Upper lobe of right lung (tissue), 1 donor: ENCODE measurements at regions not wholly inside any gene's neighbourhood (a gene's known extent, or its start where the extent isn't known, plus 50 kb on each side); places are given as distances from the start of the nearest gene placed in this dataset.
A peak's percentile ranks its signal among the peaks of the same experiment; 100 is the strongest.

Experiments used
- ATAC-seq: fragments of 200-7000 bp; cut with Tn5 transposase; one replicate; pipeline ENCODE4 v1.9.1; 2020; ENCODE audit warnings: mild to moderate bottlenecking, moderate library complexity
- DNase-seq: peaks from one replicate; pipeline ENCODE4 v3.0.0-alpha.2; 2020
- H3K27ac ChIP-seq: fragments of 200-600 bp; one replicate; pipeline ENCODE4 v1.8.0; 2022
- H3K27me3 ChIP-seq: fragments of 200-600 bp; one replicate; pipeline ENCODE4 v1.8.0; 2022; ENCODE audit warnings: mild to moderate bottlenecking
- H3K36me3 ChIP-seq: fragments of 200-600 bp; one replicate; pipeline ENCODE4 v1.8.0; 2022
- H3K4me1 ChIP-seq: fragments of 200-600 bp; one replicate; pipeline ENCODE4 v1.8.0; 2022
- H3K4me3 ChIP-seq: fragments of 200-600 bp; one replicate; pipeline ENCODE4 v1.8.0; 2022; ENCODE audit warnings: mild to moderate bottlenecking
- H3K9me3 ChIP-seq: fragments of 200-600 bp; one replicate; pipeline ENCODE4 v1.8.0; 2022
- intact Hi-C: fragments of 100-400 bp; cut with DNase I; formaldehyde crosslinking; loops from one replicate; pipeline ENCODE4 v1.11.0; 2022
- TF ChIP-seq, protein P1 (sequence below): fragments of 200-600 bp; IDR thresholded peaks from one replicate; pipeline ENCODE4 v1.8.0; 2022; ENCODE audit warnings: antibody characterized with exemption
- donor health status: DM: no; HTN: yes; CAD: no; lungs with severe emphysema.

DNA sequence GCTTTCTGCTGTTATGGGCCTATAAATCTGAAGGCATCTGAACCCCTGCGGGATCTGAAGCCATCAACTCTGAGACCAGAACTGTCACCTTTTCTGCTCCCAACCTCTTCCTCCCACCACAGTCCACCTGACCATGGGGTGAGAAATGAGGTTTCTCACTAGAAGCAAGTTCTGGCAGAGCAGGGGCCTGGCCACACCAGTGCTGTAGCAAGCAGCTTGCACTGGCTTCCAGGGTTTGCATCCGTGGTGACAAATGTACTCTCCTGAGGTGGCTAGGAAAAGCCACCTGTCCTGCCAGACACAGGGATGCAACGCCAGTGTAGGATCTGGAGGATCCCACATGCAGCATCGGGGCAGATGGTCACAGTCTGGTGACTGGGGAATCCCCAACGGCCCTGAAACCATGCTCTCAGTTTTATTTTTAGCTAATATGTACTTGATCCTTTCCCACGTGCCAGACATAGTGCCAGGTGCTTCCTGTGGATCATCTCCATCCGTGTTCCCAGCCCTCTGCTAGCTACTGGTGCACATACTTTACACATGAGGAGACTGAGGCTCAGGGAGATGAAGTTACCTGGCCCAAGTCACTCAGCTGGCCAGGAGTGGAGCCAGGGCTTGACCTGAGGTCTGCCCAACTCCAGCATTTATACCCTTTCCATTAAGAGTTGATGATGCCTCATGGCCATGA is 122.1 kb upstream of the SPACA1 start:
- no peak for ATAC-seq
- H3K27me3 ChIP-seq = no peaks in the 10 kb centered on the region
- no peak overlapping the region for H3K27ac ChIP-seq
- no peak overlapping the region for H3K4me3 ChIP-seq
- DNase-seq = no peak
- intact Hi-C loops = no loop called here
- TF ChIP-seq, protein P1, sequence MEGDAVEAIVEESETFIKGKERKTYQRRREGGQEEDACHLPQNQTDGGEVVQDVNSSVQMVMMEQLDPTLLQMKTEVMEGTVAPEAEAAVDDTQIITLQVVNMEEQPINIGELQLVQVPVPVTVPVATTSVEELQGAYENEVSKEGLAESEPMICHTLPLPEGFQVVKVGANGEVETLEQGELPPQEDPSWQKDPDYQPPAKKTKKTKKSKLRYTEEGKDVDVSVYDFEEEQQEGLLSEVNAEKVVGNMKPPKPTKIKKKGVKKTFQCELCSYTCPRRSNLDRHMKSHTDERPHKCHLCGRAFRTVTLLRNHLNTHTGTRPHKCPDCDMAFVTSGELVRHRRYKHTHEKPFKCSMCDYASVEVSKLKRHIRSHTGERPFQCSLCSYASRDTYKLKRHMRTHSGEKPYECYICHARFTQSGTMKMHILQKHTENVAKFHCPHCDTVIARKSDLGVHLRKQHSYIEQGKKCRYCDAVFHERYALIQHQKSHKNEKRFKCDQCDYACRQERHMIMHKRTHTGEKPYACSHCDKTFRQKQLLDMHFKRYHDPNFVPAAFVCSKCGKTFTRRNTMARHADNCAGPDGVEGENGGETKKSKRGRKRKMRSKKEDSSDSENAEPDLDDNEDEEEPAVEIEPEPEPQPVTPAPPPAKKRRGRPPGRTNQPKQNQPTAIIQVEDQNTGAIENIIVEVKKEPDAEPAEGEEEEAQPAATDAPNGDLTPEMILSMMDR = no peak
- no peaks in the 10 kb centered on the region for H3K36me3 ChIP-seq
- H3K4me1 ChIP-seq = no peaks in the 10 kb centered on the region
- H3K9me3 ChIP-seq = no peaks in the 10 kb centered on the region

DNA sequence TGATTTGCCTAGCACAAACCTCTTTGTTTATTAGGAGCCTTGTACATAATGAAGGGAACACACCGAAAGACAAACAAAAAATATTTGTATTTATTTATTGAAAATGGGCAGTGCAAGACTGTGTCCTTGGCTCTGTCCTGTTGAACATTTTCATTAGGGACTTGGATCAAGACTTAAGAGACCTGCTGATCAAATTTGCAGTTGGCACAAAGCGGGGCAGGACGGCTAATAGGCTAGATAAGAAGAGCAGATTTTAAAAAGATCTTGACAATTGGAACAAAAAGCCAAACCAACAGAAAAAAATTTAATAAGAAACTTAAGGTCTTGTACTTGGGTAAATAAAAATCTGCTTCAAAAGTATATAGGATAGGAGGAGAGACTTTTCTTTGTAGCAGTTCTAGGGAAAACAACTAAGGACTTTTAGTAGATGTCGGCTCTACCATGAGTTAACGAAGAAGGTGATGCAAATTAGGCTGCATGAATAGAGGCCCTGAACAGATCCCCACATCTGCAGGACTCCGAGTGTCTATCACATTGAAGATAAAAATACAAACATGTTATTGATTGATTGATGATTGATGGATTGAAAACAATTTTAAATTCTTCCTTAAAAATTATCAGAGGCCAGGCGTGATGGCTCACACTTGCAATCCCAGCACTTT is 124.1 kb upstream of the SPACA1 start:
- no peak overlapping the region for H3K4me3 ChIP-seq
- TF ChIP-seq, protein P1 = no peak
- no peak overlapping the region for H3K27ac ChIP-seq
- no peaks in the 10 kb centered on the region for H3K9me3 ChIP-seq
- intact Hi-C loops = no loop called here
- DNase-seq (no peak), ATAC-seq (no peak)
- H3K36me3 ChIP-seq = no peaks in the 10 kb centered on the region
- no peaks in the 10 kb centered on the region for H3K4me1 ChIP-seq
- no peaks in the 10 kb centered on the region for H3K27me3 ChIP-seq

DNA sequence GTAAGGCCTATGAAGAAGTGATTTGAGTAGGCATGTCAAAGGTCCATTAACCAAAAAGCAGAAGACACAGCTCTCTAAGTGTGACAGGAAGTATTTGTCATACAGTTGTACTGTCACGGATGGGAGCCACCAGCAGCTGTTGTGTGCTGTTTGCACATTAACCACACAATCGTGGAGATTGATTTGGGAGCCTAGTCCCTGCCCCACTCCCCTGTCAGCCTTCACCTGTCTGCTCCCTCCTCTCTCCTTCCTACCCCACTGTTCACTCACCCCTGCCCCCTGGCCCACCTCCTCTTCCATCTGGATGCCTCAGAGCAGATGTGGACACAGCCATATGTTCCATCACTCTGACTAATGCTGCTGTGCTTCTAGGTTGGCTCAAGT is 124.7 kb upstream of the SPACA1 start:
- H3K4me3 ChIP-seq = no peak overlapping the region
- no peaks in the 10 kb centered on the region for H3K4me1 ChIP-seq
- TF ChIP-seq, protein P1 = no peak
- H3K27me3 ChIP-seq = no peaks in the 10 kb centered on the region
- intact Hi-C loops = no loop called here
- H3K36me3 ChIP-seq = no peaks in the 10 kb centered on the region
- ATAC-seq (peak; percentile 72), DNase-seq (no peak)
- H3K27ac ChIP-seq = no peak overlapping the region
- no peaks in the 10 kb centered on the region for H3K9me3 ChIP-seq

DNA sequence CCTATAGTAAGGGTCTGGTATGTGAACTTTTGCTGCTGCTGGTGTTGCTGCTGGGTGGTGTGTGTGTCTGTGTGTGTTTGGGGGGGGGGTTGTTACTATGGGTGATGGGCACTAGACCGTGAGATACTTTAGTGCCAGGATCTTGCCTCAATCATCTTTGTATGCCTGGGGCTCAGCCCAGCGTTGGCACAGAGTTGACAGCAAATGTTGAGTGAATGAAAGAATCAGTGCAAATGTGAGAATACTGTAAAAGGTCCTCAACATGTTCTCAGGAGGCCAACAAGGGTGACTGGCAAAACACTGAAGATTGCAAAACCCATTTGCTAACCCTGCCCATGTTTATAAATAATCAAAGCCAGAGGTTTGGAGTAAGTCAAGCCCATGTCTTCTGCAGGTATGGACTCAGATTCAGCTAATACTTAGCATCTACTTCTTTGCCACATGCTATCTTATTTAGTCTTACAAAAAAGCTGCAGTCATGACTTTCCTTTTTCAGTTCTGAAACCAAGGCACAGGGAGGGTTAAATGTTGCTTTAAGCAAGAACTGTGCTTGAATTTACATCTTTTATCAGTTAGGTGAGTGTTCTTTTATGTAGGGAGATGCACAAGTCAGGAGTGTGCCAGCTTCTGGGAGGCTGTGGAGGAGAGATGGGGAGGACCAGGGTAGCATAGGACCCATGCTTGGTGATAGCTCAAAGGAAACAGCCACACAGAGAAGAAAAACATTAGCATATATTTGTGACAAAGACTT is 125.3 kb upstream of the SPACA1 start:
- intact Hi-C loops = no loop called here
- ATAC-seq = no peak
- no peaks in the 10 kb centered on the region for H3K9me3 ChIP-seq

DNA sequence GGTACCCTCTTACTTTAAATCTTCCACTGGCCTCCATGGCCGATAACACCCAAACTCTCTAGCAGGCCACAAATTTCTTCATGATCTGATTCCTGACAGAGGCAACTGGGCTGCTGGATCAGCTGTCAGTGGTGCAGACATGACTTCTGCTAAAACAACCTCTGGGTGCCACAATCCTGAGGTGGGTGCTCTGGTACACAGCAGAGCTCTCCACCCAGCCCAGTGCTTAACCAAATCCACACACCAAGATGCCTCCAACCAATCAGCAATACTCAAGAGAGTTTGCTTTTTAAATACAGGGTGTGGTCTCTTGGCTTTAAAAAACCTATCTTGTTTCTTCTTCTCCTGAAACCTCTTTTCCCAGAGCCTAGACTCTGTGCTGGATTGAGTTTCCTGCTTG is 126.6 kb upstream of the SPACA1 start:
- ATAC-seq (no peak), DNase-seq (no peak)
- Histone ChIP-seq H3K4me1 (no peaks in the 10 kb centered on the region), H3K27me3 (no peaks in the 10 kb centered on the region), H3K27ac (no peak overlapping the region), H3K4me3 (no peak overlapping the region), H3K9me3 (no peaks in the 10 kb centered on the region), H3K36me3 (no peaks in the 10 kb centered on the region)
- TF ChIP-seq, protein P1 = no peak
- intact Hi-C loops = no loop called here

More for the DNA sequence above, 125.3 kb upstream of the SPACA1 start:
- Histone ChIP-seq H3K4me3 (no peak overlapping the region), H3K27ac (no peak overlapping the region), H3K27me3 (no peaks in the 10 kb centered on the region), H3K4me1 (no peaks in the 10 kb centered on the region), H3K36me3 (no peaks in the 10 kb centered on the region)
- DNase-seq = no peak
- TF ChIP-seq, protein P1 = no peak
